T-helper 17 cell (primary cell): ENCODE measurements at regions not wholly inside any gene's neighbourhood (a gene's known extent, or its start where the extent isn't known, plus 50 kb on each side); places are given as distances from the start of the nearest gene placed in this dataset.
"Not testable (repeated sequence)": the region's sequence is repeated elsewhere in the genome, so short reads cannot be mapped to it uniquely, and the experiment has no call there.

Source experiments
- ATAC-seq: fragments of 150-1000 bp; cut with Tn5 transposase; 2 replicates; pipeline ENCODE4 v1.10.0; 2021; ENCODE audit warnings: mild to moderate bottlenecking, moderate library complexity
- DNase-seq, 3 donors: peaks; one replicate each; pipeline versions ENCODE4 v3.0.0 to v3.0.0-alpha.2; 2020 to 2021
- H3K9me3 ChIP-seq: one replicate; pipeline ENCODE4 v1.7.0; 2013; ENCODE audit warnings: low read length, mild to moderate bottlenecking; ENCODE audit not compliant: control insufficient read depth, poor library complexity, severe bottlenecking
- H3K27ac Mint-ChIP-seq: one replicate; pipeline ENCODE4 v1.8.0; 2022; ENCODE audit warnings: mild to moderate bottlenecking, moderate library complexity, mixed read lengths
- H3K27me3 Mint-ChIP-seq: one replicate; pipeline ENCODE4 v1.8.0; 2022; ENCODE audit warnings: mixed read lengths
- H3K36me3 Mint-ChIP-seq: one replicate; pipeline ENCODE4 v1.8.0; 2022; ENCODE audit warnings: low read depth, mixed read lengths
- H3K4me1 Mint-ChIP-seq: one replicate; pipeline ENCODE4 v1.8.0; 2022; ENCODE audit warnings: mild to moderate bottlenecking, mixed read lengths
- H3K4me3 Mint-ChIP-seq: one replicate; pipeline ENCODE4 v1.8.0; 2022; ENCODE audit warnings: mild to moderate bottlenecking, moderate library complexity, mixed read lengths

GRCh38 chr12:131367067-131367982, 343.6 kb upstream of the SFSWAP start:
- not testable (repeated sequence) for H3K4me3 Mint-ChIP-seq, H3K27ac Mint-ChIP-seq, H3K9me3 ChIP-seq, H3K4me1 Mint-ChIP-seq, H3K36me3 Mint-ChIP-seq, H3K27me3 Mint-ChIP-seq, DNase-seq, ATAC-seq

- peaks cover 3% of the 10 kb centered on the region for H3K4me1 Mint-ChIP-seq
- no peak for ATAC-seq
- no peak for DNase-seq
- no peaks in the 10 kb centered on the region for H3K9me3 ChIP-seq
- H3K4me3 Mint-ChIP-seq, result no peak overlapping the region
- H3K27me3 Mint-ChIP-seq, result peaks cover 8% of the 10 kb centered on the region
- H3K27ac Mint-ChIP-seq, result no peak overlapping the region
- H3K36me3 Mint-ChIP-seq, result no peaks in the 10 kb centered on the region
These were observed 342.8 kb upstream of the SFSWAP start for GRCh38 chr12:131367983-131368667.

- H3K27me3 Mint-ChIP-seq, result peaks cover 8% of the 10 kb centered on the region
These were observed 342.2 kb upstream of the SFSWAP start for GRCh38 chr12:131368668-131369071.

GRCh38 chr12:131369094-131369845, 341.6 kb upstream of the SFSWAP start:
- Mint-ChIP-seq H3K27ac (peak overlapping the region; percentile 24), H3K27me3 (peaks cover 8% of the 10 kb centered on the region), H3K4me3 (no peak overlapping the region), H3K36me3 (no peaks in the 10 kb centered on the region), H3K4me1 (peaks cover 3% of the 10 kb centered on the region)
- DNase-seq (no peak), ATAC-seq (no peak)
- H3K9me3 ChIP-seq, result no peaks in the 10 kb centered on the region

More at GRCh38 chr12:131368668-131369071, 342.2 kb upstream of the SFSWAP start:
- DNase-seq (no peak), ATAC-seq (no peak)
- H3K9me3 ChIP-seq, result no peaks in the 10 kb centered on the region
- no peak overlapping the region for H3K27ac Mint-ChIP-seq
- H3K4me1 Mint-ChIP-seq, result peaks cover 3% of the 10 kb centered on the region
- no peak overlapping the region for H3K4me3 Mint-ChIP-seq
- H3K36me3 Mint-ChIP-seq, result no peaks in the 10 kb centered on the region

GRCh38 chr12:131370321-131370720, 340.6 kb upstream of the SFSWAP start:
- peaks cover 3% of the 10 kb centered on the region for H3K4me1 Mint-ChIP-seq
- H3K4me3 Mint-ChIP-seq, result no peak overlapping the region
- no peaks in the 10 kb centered on the region for H3K36me3 Mint-ChIP-seq
- no peak for ATAC-seq
- no peak for DNase-seq
- H3K27ac Mint-ChIP-seq, result no peak overlapping the region
- no peaks in the 10 kb centered on the region for H3K9me3 ChIP-seq
- H3K27me3 Mint-ChIP-seq, result peaks cover 8% of the 10 kb centered on the region

GRCh38 chr12:131370791-131371347, 340.0 kb upstream of the SFSWAP start:
- ATAC-seq (no peak), DNase-seq (no peak)
- Mint-ChIP-seq H3K27me3 (peaks cover 5% of the 10 kb centered on the region), H3K4me1 (peaks cover 3% of the 10 kb centered on the region), H3K27ac (no peak overlapping the region), H3K36me3 (no peaks in the 10 kb centered on the region), H3K4me3 (no peak overlapping the region)
- no peaks in the 10 kb centered on the region for H3K9me3 ChIP-seq

- Mint-ChIP-seq H3K27ac (no peak overlapping the region), H3K27me3 (peaks cover under 1% of the 10 kb centered on the region), H3K36me3 (no peaks in the 10 kb centered on the region), H3K4me1 (peaks cover 4% of the 10 kb centered on the region), H3K4me3 (no peak overlapping the region)
- no peaks in the 10 kb centered on the region for H3K9me3 ChIP-seq
- DNase-seq, result no peak
- no peak for ATAC-seq
These were observed 339.3 kb upstream of the SFSWAP start for GRCh38 chr12:131371401-131372170.

GRCh38 chr12:131372171-131372475, 338.8 kb upstream of the SFSWAP start:
- no peak for DNase-seq
- Mint-ChIP-seq H3K4me3 (no peak overlapping the region), H3K27ac (no peak overlapping the region)

GRCh38 chr12:131372706-131373195, 338.1 kb upstream of the SFSWAP start:
- DNase-seq (no peak), ATAC-seq (no peak)
- H3K9me3 ChIP-seq, result no peaks in the 10 kb centered on the region
- H3K4me3 Mint-ChIP-seq, result no peak overlapping the region
- H3K27ac Mint-ChIP-seq, result no peak overlapping the region
- peaks cover 5% of the 10 kb centered on the region for H3K27me3 Mint-ChIP-seq
- H3K4me1 Mint-ChIP-seq, result peaks cover 5% of the 10 kb centered on the region
- H3K36me3 Mint-ChIP-seq, result no peaks in the 10 kb centered on the region

More at GRCh38 chr12:131372171-131372475, 338.8 kb upstream of the SFSWAP start:
- no peak for ATAC-seq
- peaks cover 5% of the 10 kb centered on the region for H3K27me3 Mint-ChIP-seq
- no peaks in the 10 kb centered on the region for H3K36me3 Mint-ChIP-seq
- no peaks in the 10 kb centered on the region for H3K9me3 ChIP-seq
- peaks cover 5% of the 10 kb centered on the region for H3K4me1 Mint-ChIP-seq

GRCh38 chr12:131375261-131375971, 335.5 kb upstream of the SFSWAP start:
- DNase-seq (no peak), ATAC-seq (no peak)
- H3K4me1 Mint-ChIP-seq, result peaks cover 5% of the 10 kb centered on the region
- peaks cover 16% of the 10 kb centered on the region for H3K27me3 Mint-ChIP-seq
- no peaks in the 10 kb centered on the region for H3K9me3 ChIP-seq
- no peaks in the 10 kb centered on the region for H3K36me3 Mint-ChIP-seq
- no peak overlapping the region for H3K4me3 Mint-ChIP-seq
- no peak overlapping the region for H3K27ac Mint-ChIP-seq

GRCh38 chr12:131375972-131376345, 334.9 kb upstream of the SFSWAP start:
- peaks cover 5% of the 10 kb centered on the region for H3K4me1 Mint-ChIP-seq
- H3K36me3 Mint-ChIP-seq, result no peaks in the 10 kb centered on the region
- peaks cover 18% of the 10 kb centered on the region for H3K27me3 Mint-ChIP-seq
- ATAC-seq, result no peak
- H3K27ac Mint-ChIP-seq, result no peak overlapping the region
- H3K9me3 ChIP-seq, result no peaks in the 10 kb centered on the region
- no peak for DNase-seq
- H3K4me3 Mint-ChIP-seq, result no peak overlapping the region
